Right atrium auricular region (tissue), 2 donors: ENCODE measurements at regions not wholly inside any gene's neighbourhood (a gene's known extent, or its start where the extent isn't known, plus 50 kb on each side); places are given as distances from the start of the nearest gene placed in this dataset.

Experiments used
- DNase-seq: peaks from one replicate; pipeline ENCODE4 v3.0.0-alpha.2; 2019; ENCODE audit warnings: low spot score
- H3K27ac ChIP-seq, 2 donors: fragments of 200-600 bp; sonication (generic); 1 replicate in 1 of 2; 2 replicates in 1 of 2; pipeline ENCODE4 v1.5.1; 2016 to 2019
- H3K27me3 ChIP-seq, 2 donors: fragments of 200-600 bp; sonication (generic); one replicate each; pipeline versions ENCODE4 v1.5.1 to v1.6.0; 2017 to 2019
- H3K36me3 ChIP-seq: fragments of 200-600 bp; sonication (generic); one replicate; pipeline ENCODE4 v1.5.1; 2016
- H3K4me1 ChIP-seq, 2 donors: fragments of 200-600 bp; sonication (generic); one replicate each; pipeline versions ENCODE4 v1.5.1 to v1.6.0; 2017 to 2019
- H3K4me3 ChIP-seq, 2 donors: fragments of 200-600 bp; sonication (generic); 1 replicate in 1 of 2; 2 replicates in 1 of 2; pipeline ENCODE4 v1.5.1; 2017 to 2019; ENCODE audit warnings: mild to moderate bottlenecking in 1 of 2, moderate library complexity in 1 of 2
- H3K9me3 ChIP-seq, 2 donors: fragments of 200-600 bp; sonication (generic); one replicate each; pipeline ENCODE4 v1.5.1; 2019
- CTCF ChIP-seq, 2 donors: fragments of 200-600 bp; sonication (generic); IDR thresholded peaks; one replicate each; pipeline ENCODE4 v1.5.1; 2019; ENCODE audit warnings: antibody characterized with exemption in 2 of 2

- H3K27ac ChIP-seq = no peak overlapping the region
- no peaks in the 10 kb centered on the region for H3K36me3 ChIP-seq
- no peak for DNase-seq
- no peaks in the 10 kb centered on the region for H3K27me3 ChIP-seq
- no peak for TF ChIP-seq CTCF (IDR thresholded peaks at IDR 0.05)
- H3K4me3 ChIP-seq = no peak overlapping the region
- no peaks in the 10 kb centered on the region for H3K9me3 ChIP-seq
- no peaks in the 10 kb centered on the region for H3K4me1 ChIP-seq
Measured at GRCh38 chr4:148776941-148777340, 334.7 kb upstream of the NR3C2 start.

GRCh38 chr4:148774134-148774533 is 331.9 kb upstream of the NR3C2 start:
- H3K36me3 ChIP-seq = no peaks in the 10 kb centered on the region
- H3K9me3 ChIP-seq = no peaks in the 10 kb centered on the region
- H3K4me1 ChIP-seq = no peaks in the 10 kb centered on the region
- DNase-seq = no peak
- no peak overlapping the region for H3K4me3 ChIP-seq
- H3K27ac ChIP-seq = no peak overlapping the region
- TF ChIP-seq CTCF (IDR thresholded peaks at IDR 0.05) = no peak
- H3K27me3 ChIP-seq = no peaks in the 10 kb centered on the region

- no peaks in the 10 kb centered on the region for H3K4me1 ChIP-seq
- no peak for DNase-seq
- no peak overlapping the region for H3K27ac ChIP-seq
- no peaks in the 10 kb centered on the region for H3K27me3 ChIP-seq
- H3K4me3 ChIP-seq = no peak overlapping the region
- TF ChIP-seq CTCF (IDR thresholded peaks at IDR 0.05) = no peak
- no peaks in the 10 kb centered on the region for H3K36me3 ChIP-seq
- H3K9me3 ChIP-seq = no peaks in the 10 kb centered on the region
Measured at GRCh38 chr4:148773313-148773712, 331.1 kb upstream of the NR3C2 start.

- no peak for TF ChIP-seq CTCF (IDR thresholded peaks at IDR 0.05)
Measured at GRCh38 chr4:148770848-148771247, 328.6 kb upstream of the NR3C2 start.

GRCh38 chr4:148770377-148770776 is 328.2 kb upstream of the NR3C2 start:
- no peaks in the 10 kb centered on the region for H3K27me3 ChIP-seq

More at GRCh38 chr4:148770848-148771247, 328.6 kb upstream of the NR3C2 start:
- no peak for DNase-seq
- no peaks in the 10 kb centered on the region for H3K4me1 ChIP-seq
- H3K36me3 ChIP-seq = no peaks in the 10 kb centered on the region
- H3K27ac ChIP-seq = no peak overlapping the region
- no peak overlapping the region for H3K4me3 ChIP-seq
- no peaks in the 10 kb centered on the region for H3K9me3 ChIP-seq
- no peaks in the 10 kb centered on the region for H3K27me3 ChIP-seq

More at GRCh38 chr4:148770377-148770776, 328.2 kb upstream of the NR3C2 start:
- no peak for DNase-seq
- Histone ChIP-seq H3K4me1 (no peaks in the 10 kb centered on the region), H3K27ac (no peak overlapping the region), H3K36me3 (no peaks in the 10 kb centered on the region), H3K4me3 (no peak overlapping the region), H3K9me3 (no peaks in the 10 kb centered on the region)
- peak in 1 of 2 donors; percentile 18 for TF ChIP-seq CTCF (IDR thresholded peaks at IDR 0.05)
